GM10248 (cell line): ENCODE measurements at regions not wholly inside any gene's neighbourhood (a gene's known extent, or its start where the extent isn't known, plus 50 kb on each side); places are given as distances from the start of the nearest gene placed in this dataset.

Experiments
- CTCF ChIA-PET: fragments of 300-600 bp; sonication (Branson Sonifier 250); formaldehyde crosslinking; extraction: SDS; loops from one replicate; lab custom pipeline; 2021; ENCODE audit warnings: antibody characterized with exemption; lab: Yijun Ruan, JAX
- POLR2A ChIA-PET: fragments of 350-650 bp; sonication (Branson Sonifier 250); formaldehyde crosslinking; extraction: SDS; loops from one replicate; lab custom pipeline; 2020; ENCODE audit warnings: antibody characterized with exemption; lab: Yijun Ruan, JAX
- DNase-seq: peaks from one replicate; pipeline ENCODE4 v3.0.0; 2012; ENCODE audit errors: extremely low spot score
- CTCF ChIP-seq: IDR thresholded peaks from 2 replicates; pipeline ENCODE4 v1.5.1; 2012; ENCODE audit warnings: mild to moderate bottlenecking, low read depth; ENCODE audit errors: extremely low read depth, missing control alignments, control extremely low read depth

DNA sequence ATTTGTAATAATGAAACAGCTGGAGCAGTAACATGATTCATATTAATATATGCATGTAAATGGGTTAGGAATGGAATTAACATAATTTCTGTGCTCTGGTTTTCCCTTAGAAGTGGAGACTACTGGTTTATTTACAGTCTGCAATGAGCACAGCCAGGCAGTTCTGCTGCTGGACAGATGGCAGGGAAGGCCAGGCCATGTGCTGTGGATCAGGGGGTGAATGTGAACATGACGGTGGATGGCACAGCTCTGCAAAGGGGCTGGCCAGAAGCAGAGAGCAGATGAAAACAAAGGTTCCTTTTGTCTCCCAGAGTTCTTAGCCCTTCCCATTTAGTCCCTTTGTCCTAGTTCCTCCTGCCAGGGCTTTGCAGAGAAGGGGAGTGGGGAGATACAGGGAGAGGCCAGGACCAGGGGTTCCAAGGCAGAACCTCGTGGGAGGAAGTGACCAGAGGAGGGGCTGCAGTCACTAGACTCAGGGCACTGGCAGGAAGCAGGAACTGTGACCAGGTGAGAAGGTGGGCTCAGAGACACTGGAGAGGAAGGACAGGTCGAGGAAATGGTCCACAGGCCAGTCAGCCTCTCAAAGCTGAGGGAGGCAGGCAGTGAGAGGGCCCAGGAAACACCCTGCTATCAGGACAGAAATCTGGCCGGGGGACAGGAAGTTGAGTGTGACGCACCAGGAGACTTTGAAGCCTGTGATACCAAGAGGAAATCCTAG lies 112.9 kb upstream of the ATP8B1 start:
- TF ChIP-seq CTCF: no peak
- no peak for DNase-seq
- ChIA-PET POLR2A (no interaction called here), CTCF (no interaction called here)

- ChIA-PET POLR2A (no interaction called here), CTCF (no interaction called here)
- no peak for TF ChIP-seq CTCF
- DNase-seq: no peak
These were observed 112.1 kb upstream of the ATP8B1 start for GRCh38 chr18:57915248-57915647.

- ChIA-PET POLR2A (no interaction called here), CTCF (interaction anchor here (1.1 to 3.6 kb wide), 3 partner anchors 10 to 27 kb away, joined by 3 to 19 read pairs (median 3); no protein-coding TSS in a partner anchor)
- no peak for DNase-seq
- TF ChIP-seq CTCF: no peak
These were observed 110.6 kb upstream of the ATP8B1 start for GRCh38 chr18:57913686-57914085.

DNA sequence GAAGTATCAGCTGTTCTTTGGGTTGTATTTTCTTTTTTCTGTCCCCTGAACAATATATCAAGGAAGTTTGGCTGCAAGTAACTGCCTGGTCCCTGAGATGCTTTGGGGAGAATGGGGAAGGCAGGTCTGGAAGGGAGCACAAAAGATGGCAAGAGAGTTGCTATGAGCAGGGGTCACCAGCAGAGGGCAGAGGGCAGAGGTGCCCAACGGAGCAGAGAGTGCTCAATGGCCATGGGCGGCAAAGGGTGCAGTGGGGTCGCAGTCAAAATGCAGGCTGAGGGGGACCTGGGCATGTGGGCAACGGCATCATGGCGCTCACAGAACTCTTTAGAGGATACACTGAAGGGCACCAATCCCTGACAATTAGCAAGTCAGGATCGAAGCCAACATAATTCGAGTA lies 107.7 kb upstream of the ATP8B1 start:
- POLR2A ChIA-PET: no interaction called here
- CTCF ChIA-PET: interaction anchor here (0.9 to 3.6 kb wide), 7 partner anchors 12 to 226 kb away, joined by 3 to 19 read pairs (median 4); no protein-coding TSS in a partner anchor
- peak; percentile 38 for DNase-seq
- TF ChIP-seq CTCF: peak; percentile 31

DNA sequence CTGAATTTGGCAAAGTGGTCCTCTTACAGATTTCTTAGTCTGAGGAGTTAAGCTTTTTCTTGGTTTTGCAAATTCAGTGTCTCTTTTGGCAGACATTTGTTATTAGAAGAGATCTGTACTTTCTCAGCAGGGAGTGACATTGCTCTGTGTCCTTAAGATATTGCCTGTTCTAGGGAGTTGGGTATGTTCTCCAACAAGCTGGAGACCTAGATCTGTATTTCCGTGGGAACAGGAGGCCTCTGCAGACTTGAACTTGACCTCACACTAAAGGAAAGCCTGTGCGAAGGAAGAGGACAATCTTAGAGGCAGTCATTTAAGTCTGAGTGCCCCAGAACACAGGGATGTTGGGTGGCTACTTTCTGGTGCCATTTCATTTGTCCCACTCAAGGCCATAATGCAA lies 107.0 kb upstream of the ATP8B1 start:
- no peak for DNase-seq
- TF ChIP-seq CTCF: no peak
- CTCF ChIA-PET: interaction anchor here (1.3 to 3.6 kb wide), 4 partner anchors 11 to 227 kb away, joined by 3 to 19 read pairs (median 5); no protein-coding TSS in a partner anchor
- POLR2A ChIA-PET: no interaction called here

DNA sequence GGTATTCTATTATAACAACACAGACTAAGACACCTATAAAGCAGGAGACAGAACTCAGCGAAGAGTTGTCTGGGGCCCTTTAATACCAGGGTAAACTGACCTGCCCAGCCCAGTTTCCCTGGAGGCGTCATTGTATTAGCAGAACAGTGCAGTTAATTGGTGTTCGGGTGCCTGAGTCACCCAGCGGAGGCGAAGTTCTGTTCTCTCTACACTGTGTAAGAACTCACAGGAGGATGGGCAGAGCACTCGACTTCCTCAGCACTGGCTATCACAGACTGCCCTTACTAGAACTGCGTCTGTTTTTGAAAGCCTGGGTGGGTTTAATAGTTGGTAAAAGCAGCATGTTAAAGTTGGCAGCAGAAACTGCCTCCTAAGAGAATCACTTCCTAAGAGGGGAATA lies 106.5 kb upstream of the ATP8B1 start:
- DNase-seq: no peak
- ChIA-PET POLR2A (no interaction called here), CTCF (interaction anchor here (1.3 to 1.4 kb wide), 2 partner anchors 24 to 73 kb away, joined by 3 to 4 read pairs; no protein-coding TSS in a partner anchor)
- TF ChIP-seq CTCF: no peak
